ENCODE measurements at regions not wholly inside any gene's neighbourhood (a gene's known extent, or its start where the extent isn't known, plus 50 kb on each side); places are given as distances from the start of the nearest gene placed in this dataset.

DNA sequence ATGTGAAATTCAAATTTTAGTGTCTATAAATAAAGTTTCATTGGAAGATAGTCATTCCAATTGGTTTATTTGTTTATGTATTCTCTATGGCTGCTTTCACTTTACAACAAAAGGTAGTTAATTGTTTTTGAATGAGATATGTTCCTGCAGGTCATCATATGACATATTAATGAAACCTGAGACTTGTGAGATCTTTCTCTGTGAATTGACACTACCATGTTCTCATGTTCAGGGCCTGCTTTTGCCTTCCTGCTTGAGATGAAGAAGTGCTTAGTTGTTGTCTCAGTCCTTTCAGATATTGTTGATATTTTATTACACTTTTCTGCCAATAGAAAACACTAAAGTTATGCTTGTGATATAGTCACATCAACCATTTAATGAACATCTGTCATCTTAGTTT is 132.5 kb downstream of the UTRN start:
- Histone ChIP-seq H3K27ac (ENCODE audit: low read depth in 1 of 2, low read length in 2 of 2) (no peak overlapping the region), H3K9ac (ENCODE audit: low read depth in 1 of 2, low read length in 2 of 2) (no peak overlapping the region), H3K4me3 (ENCODE audit: low read depth in 1 of 3, low read length in 3 of 3) (no peak overlapping the region), H3K4me1 (ENCODE audit: control insufficient read depth in 4 of 4, insufficient read depth in 4 of 4, low read length in 3 of 4) (peaks cover 0 to 1% (median 0%) of the 10 kb centered on the region in 4 donors), H3K9me3 (ENCODE audit: control insufficient read depth in 4 of 4, low read length in 3 of 4) (no peaks in the 10 kb centered on the region), H3K36me3 (ENCODE audit: control insufficient read depth in 4 of 4, insufficient read depth in 3 of 4, low read depth in 1 of 4, low read length in 3 of 4) (peaks cover 0 to under 1% (median 0%) of the 10 kb centered on the region in 4 donors), H3K27me3 (ENCODE audit: control insufficient read depth in 4 of 4, insufficient read depth in 4 of 4, low read length in 3 of 4) (no peaks in the 10 kb centered on the region)
- DNase-seq (ENCODE audit: low spot score) = no peak
- TF ChIP-seq FOXA2 (IDR thresholded peaks at IDR 0.05) (no peak), HNF4G (IDR thresholded peaks at IDR 0.05) (no peak), NR2F2 (IDR thresholded peaks at IDR 0.05) (no peak)
- TF ChIP-seq, protein P1, sequence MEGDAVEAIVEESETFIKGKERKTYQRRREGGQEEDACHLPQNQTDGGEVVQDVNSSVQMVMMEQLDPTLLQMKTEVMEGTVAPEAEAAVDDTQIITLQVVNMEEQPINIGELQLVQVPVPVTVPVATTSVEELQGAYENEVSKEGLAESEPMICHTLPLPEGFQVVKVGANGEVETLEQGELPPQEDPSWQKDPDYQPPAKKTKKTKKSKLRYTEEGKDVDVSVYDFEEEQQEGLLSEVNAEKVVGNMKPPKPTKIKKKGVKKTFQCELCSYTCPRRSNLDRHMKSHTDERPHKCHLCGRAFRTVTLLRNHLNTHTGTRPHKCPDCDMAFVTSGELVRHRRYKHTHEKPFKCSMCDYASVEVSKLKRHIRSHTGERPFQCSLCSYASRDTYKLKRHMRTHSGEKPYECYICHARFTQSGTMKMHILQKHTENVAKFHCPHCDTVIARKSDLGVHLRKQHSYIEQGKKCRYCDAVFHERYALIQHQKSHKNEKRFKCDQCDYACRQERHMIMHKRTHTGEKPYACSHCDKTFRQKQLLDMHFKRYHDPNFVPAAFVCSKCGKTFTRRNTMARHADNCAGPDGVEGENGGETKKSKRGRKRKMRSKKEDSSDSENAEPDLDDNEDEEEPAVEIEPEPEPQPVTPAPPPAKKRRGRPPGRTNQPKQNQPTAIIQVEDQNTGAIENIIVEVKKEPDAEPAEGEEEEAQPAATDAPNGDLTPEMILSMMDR (IDR thresholded peaks at IDR 0.05; ENCODE audit: low read depth, low read length, missing input control) = no peak

GRCh38 chr6:144418959-144419545 is 133.9 kb downstream of the UTRN start:
- no peak for DNase-seq (ENCODE audit: low spot score)
- Histone ChIP-seq H3K4me3 (ENCODE audit: low read depth in 1 of 3, low read length in 3 of 3) (no peak overlapping the region), H3K27me3 (ENCODE audit: control insufficient read depth in 4 of 4, insufficient read depth in 4 of 4, low read length in 3 of 4) (no peaks in the 10 kb centered on the region), H3K27ac (ENCODE audit: low read depth in 1 of 2, low read length in 2 of 2) (no peak overlapping the region), H3K4me1 (ENCODE audit: control insufficient read depth in 4 of 4, insufficient read depth in 4 of 4, low read length in 3 of 4) (peaks cover 0 to 2% (median 0%) of the 10 kb centered on the region in 4 donors), H3K9me3 (ENCODE audit: control insufficient read depth in 4 of 4, low read length in 3 of 4) (no peaks in the 10 kb centered on the region), H3K9ac (ENCODE audit: low read depth in 1 of 2, low read length in 2 of 2) (no peak overlapping the region), H3K36me3 (ENCODE audit: control insufficient read depth in 4 of 4, insufficient read depth in 3 of 4, low read depth in 1 of 4, low read length in 3 of 4) (peaks cover 0 to 9% (median 4%) of the 10 kb centered on the region in 4 donors)
- TF ChIP-seq, protein P1 (IDR thresholded peaks at IDR 0.05; ENCODE audit: low read depth, low read length, missing input control) = no peak
- no peak for TF ChIP-seq GABPA (IDR thresholded peaks at IDR 0.05 in 1 of 2, conservative IDR thresholded peaks at IDR 0.05 in 1 of 2)
- no peak for TF ChIP-seq HNF4A (conservative IDR thresholded peaks at IDR 0.05)
- no peak for TF ChIP-seq ATF3 (IDR thresholded peaks at IDR 0.05)
- no peak for TF ChIP-seq MAX (IDR thresholded peaks at IDR 0.05)
- TF ChIP-seq, protein P2, sequence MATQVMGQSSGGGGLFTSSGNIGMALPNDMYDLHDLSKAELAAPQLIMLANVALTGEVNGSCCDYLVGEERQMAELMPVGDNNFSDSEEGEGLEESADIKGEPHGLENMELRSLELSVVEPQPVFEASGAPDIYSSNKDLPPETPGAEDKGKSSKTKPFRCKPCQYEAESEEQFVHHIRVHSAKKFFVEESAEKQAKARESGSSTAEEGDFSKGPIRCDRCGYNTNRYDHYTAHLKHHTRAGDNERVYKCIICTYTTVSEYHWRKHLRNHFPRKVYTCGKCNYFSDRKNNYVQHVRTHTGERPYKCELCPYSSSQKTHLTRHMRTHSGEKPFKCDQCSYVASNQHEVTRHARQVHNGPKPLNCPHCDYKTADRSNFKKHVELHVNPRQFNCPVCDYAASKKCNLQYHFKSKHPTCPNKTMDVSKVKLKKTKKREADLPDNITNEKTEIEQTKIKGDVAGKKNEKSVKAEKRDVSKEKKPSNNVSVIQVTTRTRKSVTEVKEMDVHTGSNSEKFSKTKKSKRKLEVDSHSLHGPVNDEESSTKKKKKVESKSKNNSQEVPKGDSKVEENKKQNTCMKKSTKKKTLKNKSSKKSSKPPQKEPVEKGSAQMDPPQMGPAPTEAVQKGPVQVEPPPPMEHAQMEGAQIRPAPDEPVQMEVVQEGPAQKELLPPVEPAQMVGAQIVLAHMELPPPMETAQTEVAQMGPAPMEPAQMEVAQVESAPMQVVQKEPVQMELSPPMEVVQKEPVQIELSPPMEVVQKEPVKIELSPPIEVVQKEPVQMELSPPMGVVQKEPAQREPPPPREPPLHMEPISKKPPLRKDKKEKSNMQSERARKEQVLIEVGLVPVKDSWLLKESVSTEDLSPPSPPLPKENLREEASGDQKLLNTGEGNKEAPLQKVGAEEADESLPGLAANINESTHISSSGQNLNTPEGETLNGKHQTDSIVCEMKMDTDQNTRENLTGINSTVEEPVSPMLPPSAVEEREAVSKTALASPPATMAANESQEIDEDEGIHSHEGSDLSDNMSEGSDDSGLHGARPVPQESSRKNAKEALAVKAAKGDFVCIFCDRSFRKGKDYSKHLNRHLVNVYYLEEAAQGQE (IDR thresholded peaks at IDR 0.05) = no peak
- TF ChIP-seq JUND (IDR thresholded peaks at IDR 0.05) = no peak
- TF ChIP-seq FOXA1 (IDR thresholded peaks at IDR 0.05) = no peak
- TF ChIP-seq RXRA (IDR thresholded peaks at IDR 0.05) = no peak
- no peak for TF ChIP-seq FOXA2 (IDR thresholded peaks at IDR 0.05)
- no peak for TF ChIP-seq SP1 (IDR thresholded peaks at IDR 0.05)
- no peak for TF ChIP-seq EGR1 (IDR thresholded peaks at IDR 0.05; ENCODE audit: low read depth in 2 of 2)
- no peak for TF ChIP-seq TAF1 (conservative IDR thresholded peaks at IDR 0.05)
- TF ChIP-seq YY1 (IDR thresholded peaks at IDR 0.05) = no peak
- WGBS = 88% methylated on average over 6 of the region's 6 CpGs

Measured in liver (tissue), 8 donors.